Stomach (tissue), 8 donors: ENCODE measurements at regions not wholly inside any gene's neighbourhood (a gene's known extent, or its start where the extent isn't known, plus 50 kb on each side); places are given as distances from the start of the nearest gene placed in this dataset.

Experiments used
- DNase-seq, 2 donors: peaks; one replicate each; pipeline versions ENCODE4 v3.0.0 to v3.0.0-alpha.2; 2013 to 2019
- H3K27ac ChIP-seq, 5 donors: fragments of 200-600 bp in 4 of 5; sonication (generic) in 4 of 5; one replicate each; pipeline ENCODE4 v1.5.1; 2013 to 2019; ENCODE audit warnings: mild to moderate bottlenecking in 1 of 5, moderate library complexity in 1 of 5
- H3K27me3 ChIP-seq, 3 donors: fragments of 200-600 bp; sonication (generic); one replicate each; pipeline ENCODE4 v1.5.1; 2017 to 2019; ENCODE audit warnings: mixed run types in 1 of 3
- H3K36me3 ChIP-seq, 4 donors: fragments of 200-600 bp; sonication (generic); 1 replicate in 3 of 4; 2 replicates in 1 of 4; pipeline ENCODE4 v1.5.1; 2016 to 2019
- H3K4me1 ChIP-seq, 4 donors: fragments of 200-600 bp; sonication (generic); one replicate each; pipeline ENCODE4 v1.5.1; 2016 to 2019
- H3K4me3 ChIP-seq, 4 donors: fragments of 200-600 bp; sonication (generic) in 3 of 4; one replicate each; pipeline ENCODE4 v1.5.1; 2016 to 2019; ENCODE audit warnings: mild to moderate bottlenecking in 1 of 4
- H3K9me3 ChIP-seq, 4 donors: fragments of 200-600 bp; sonication (generic); one replicate each; pipeline ENCODE4 v1.5.1; 2016 to 2019
- CTCF ChIP-seq, 7 experiments: fragments of 450-650 bp in 4 of 7; fragments of 200-600 bp in 3 of 7; sonication (generic) in 3 of 7; IDR thresholded peaks; one replicate each; pipeline ENCODE4 v1.5.1; 2016 to 2019; ENCODE audit warnings: antibody characterized with exemption in 7 of 7, control low read depth in 2 of 7, mild to moderate bottlenecking in 1 of 7
- EP300 ChIP-seq: sonication (generic); formaldehyde crosslinking; IDR thresholded peaks from one replicate; pipeline ENCODE4 v1.6.1; 2017; ENCODE audit warnings: antibody characterized with exemption
- POLR2A ChIP-seq, 4 donors: fragments of 450-650 bp; IDR thresholded peaks; one replicate each; pipeline ENCODE4 v1.6.1; 2016; ENCODE audit warnings: antibody characterized with exemption in 4 of 4, control low read depth in 2 of 4, mild to moderate bottlenecking in 1 of 4, moderate library complexity in 1 of 4
- POLR2AphosphoS5 ChIP-seq, 3 donors: sonication (generic); formaldehyde crosslinking; IDR thresholded peaks; one replicate each; pipeline ENCODE4 v1.6.1; 2016; ENCODE audit warnings: antibody characterized with exemption in 3 of 3
- WGBS, 5 donors: extraction: QIAGEN DNeasy Blood & Tissue Kit in 3 of 5; methylation state at CpG; one replicate each; pipeline versions ENCODE4 v1.1.5 to v1.1.7; 2013 to 2018; 5-methylcytosine and 5-hydroxymethylcytosine counted together
- intact Hi-C: fragments of 100-400 bp; cut with DNase I; formaldehyde crosslinking; loops from one replicate; pipeline ENCODE4 v1.15.1; 2023; ENCODE audit warnings: low total_unique reads
- donor health status: healthy with polysubstance abuse.
- donor health status: Bipolar disorder and iron deficiency.
- donor health status: healthy.

GRCh38 chr17:5976251-5976650 is 93.9 kb upstream of the WSCD1 start:
- WGBS, 5 donors: 35 to 49% (median 48%) methylated on average over 6 of the region's 6 CpGs
- intact Hi-C loops: no loop called here
- Histone ChIP-seq H3K27ac (no peak overlapping the region), H3K4me3 (no peak overlapping the region), H3K4me1 (no peaks in the 10 kb centered on the region), H3K27me3 (peaks cover 0 to 14% (median 0%) of the 10 kb centered on the region in 3 donors), H3K36me3 (no peaks in the 10 kb centered on the region), H3K9me3 (peaks cover 7 to 26% (median 17%) of the 10 kb centered on the region in 4 donors)
- no peak for TF ChIP-seq POLR2AphosphoS5 (IDR thresholded peaks at IDR 0.05)
- TF ChIP-seq EP300: no peak
- TF ChIP-seq CTCF (IDR thresholded peaks at IDR 0.05): no peak
- TF ChIP-seq POLR2A (IDR thresholded peaks at IDR 0.05): no peak
- DNase-seq: no peak

GRCh38 chr17:5978496-5978895 is 91.7 kb upstream of the WSCD1 start:
- intact Hi-C loops: no loop called here
- Histone ChIP-seq H3K36me3 (no peaks in the 10 kb centered on the region), H3K4me3 (no peak overlapping the region), H3K9me3 (peaks cover 2 to 13% (median 5%) of the 10 kb centered on the region in 4 donors), H3K4me1 (no peaks in the 10 kb centered on the region), H3K27me3 (peaks cover 0 to 14% (median 0%) of the 10 kb centered on the region in 3 donors), H3K27ac (no peak overlapping the region)
- WGBS, 5 donors: 64 to 69% (median 66%) methylated on average over 7 of the region's 7 CpGs
- no peak for TF ChIP-seq POLR2A (IDR thresholded peaks at IDR 0.05)
- TF ChIP-seq CTCF (IDR thresholded peaks at IDR 0.05): no peak
- no peak for TF ChIP-seq EP300
- TF ChIP-seq POLR2AphosphoS5 (IDR thresholded peaks at IDR 0.05): no peak
- DNase-seq: no peak

- Histone ChIP-seq H3K27me3 (peaks cover 0 to 8% (median 0%) of the 10 kb centered on the region in 3 donors), H3K9me3 (no peaks in the 10 kb centered on the region), H3K4me1 (no peaks in the 10 kb centered on the region), H3K27ac (no peak overlapping the region), H3K36me3 (no peaks in the 10 kb centered on the region), H3K4me3 (no peak overlapping the region)
- TF ChIP-seq EP300: no peak
- TF ChIP-seq POLR2A (IDR thresholded peaks at IDR 0.05): no peak
- TF ChIP-seq CTCF (IDR thresholded peaks at IDR 0.05): no peak
- TF ChIP-seq POLR2AphosphoS5 (IDR thresholded peaks at IDR 0.05): no peak
- 76 to 85% (median 79%) methylated on average over 6 of the region's 6 CpGs for WGBS, 5 donors
- DNase-seq: no peak
- intact Hi-C loops: no loop called here
Measured at GRCh38 chr17:5980941-5981340, 89.2 kb upstream of the WSCD1 start.

GRCh38 chr17:5986644-5987043 is 83.5 kb upstream of the WSCD1 start:
- Histone ChIP-seq H3K4me1 (no peaks in the 10 kb centered on the region), H3K4me3 (no peak overlapping the region), H3K36me3 (no peaks in the 10 kb centered on the region), H3K27me3 (no peaks in the 10 kb centered on the region), H3K9me3 (no peaks in the 10 kb centered on the region), H3K27ac (no peak overlapping the region)
- WGBS, 5 donors: 70 to 87% (median 82%) methylated on average over 2 of the region's 2 CpGs
- intact Hi-C loops: no loop called here
- no peak for TF ChIP-seq POLR2AphosphoS5 (IDR thresholded peaks at IDR 0.05)
- no peak for TF ChIP-seq EP300
- no peak for TF ChIP-seq POLR2A (IDR thresholded peaks at IDR 0.05)
- TF ChIP-seq CTCF (IDR thresholded peaks at IDR 0.05): no peak
- no peak for DNase-seq
